Stromal cell of bone marrow (primary cell): ENCODE measurements at regions not wholly inside any gene's neighbourhood (a gene's known extent, or its start where the extent isn't known, plus 50 kb on each side); places are given as distances from the start of the nearest gene placed in this dataset.
A peak's percentile ranks its signal among the peaks of the same experiment; 100 is the strongest.

Experiments used
- DNase-seq: peaks from one replicate; pipeline ENCODE4 v3.0.0-alpha.2; 2012; ENCODE audit warnings: low read depth

- DNase-seq: no peak
Observed at GRCh38 chr11:121899520-121899919, 216.5 kb downstream of the BLID start.

GRCh38 chr11:121898903-121899302 is 217.1 kb downstream of the BLID start:
- DNase-seq: no peak

- DNase-seq: peak; percentile 50
Observed at GRCh38 chr11:121895919-121896318, 220.1 kb downstream of the BLID start.

- DNase-seq: peak; percentile 31
Observed at GRCh38 chr11:121894581-121894980, 221.4 kb downstream of the BLID start.

GRCh38 chr11:121892863-121893262 is 223.2 kb downstream of the BLID start:
- DNase-seq: no peak

GRCh38 chr11:121892131-121892681 is 223.8 kb downstream of the BLID start:
- peak; percentile 26 for DNase-seq

GRCh38 chr11:121890946-121891515 is 225.0 kb downstream of the BLID start:
- no peak for DNase-seq

- peak; percentile 90 for DNase-seq
Observed at GRCh38 chr11:121890377-121890776, 225.6 kb downstream of the BLID start.

- DNase-seq: peak; percentile 61
Observed at GRCh38 chr11:121889931-121890330, 226.1 kb downstream of the BLID start.

- no peak for DNase-seq
Observed at GRCh38 chr11:121889186-121889585, 226.8 kb downstream of the BLID start.

GRCh38 chr11:121887976-121888557 is 227.9 kb downstream of the BLID start:
- DNase-seq: no peak

- DNase-seq: no peak
Observed at GRCh38 chr11:121887569-121887968, 228.4 kb downstream of the BLID start.

- DNase-seq: no peak
Observed at GRCh38 chr11:121886996-121887395, 229.0 kb downstream of the BLID start.

- no peak for DNase-seq
Observed at GRCh38 chr11:121886005-121886734, 229.8 kb downstream of the BLID start.

GRCh38 chr11:121884626-121885025 is 231.4 kb downstream of the BLID start:
- no peak for DNase-seq

- peak; percentile 49 for DNase-seq
Observed at GRCh38 chr11:121881806-121882205, 234.2 kb downstream of the BLID start.

- no peak for DNase-seq
Observed at GRCh38 chr11:121877152-121877551, 238.9 kb downstream of the BLID start.

GRCh38 chr11:121873766-121874165 is 242.2 kb downstream of the BLID start:
- no peak for DNase-seq

- DNase-seq: no peak
Observed at GRCh38 chr11:121872356-121872755, 243.7 kb downstream of the BLID start.

GRCh38 chr11:121870206-121871045 is 245.6 kb downstream of the BLID start:
- no peak for DNase-seq

GRCh38 chr11:121869478-121869877 is 246.5 kb downstream of the BLID start:
- no peak for DNase-seq

GRCh38 chr11:121866754-121867153 is 249.3 kb downstream of the BLID start:
- DNase-seq: no peak
